IPS-18c (cell line): ENCODE measurements at regions not wholly inside any gene's neighbourhood (a gene's known extent, or its start where the extent isn't known, plus 50 kb on each side); places are given as distances from the start of the nearest gene placed in this dataset.

Source experiments
- H3K4me3 ChIP-seq: 2 replicates; pipeline ENCODE4 v1.7.0; 2013; ENCODE audit warnings: low read depth, mild to moderate bottlenecking, low read length, moderate library complexity; ENCODE audit not compliant: insufficient read depth
- H3K9me3 ChIP-seq: one replicate; pipeline ENCODE4 v1.6.1; 2013; ENCODE audit warnings: mild to moderate bottlenecking, low read length, moderate library complexity; ENCODE audit not compliant: control insufficient read depth, insufficient read depth

DNA sequence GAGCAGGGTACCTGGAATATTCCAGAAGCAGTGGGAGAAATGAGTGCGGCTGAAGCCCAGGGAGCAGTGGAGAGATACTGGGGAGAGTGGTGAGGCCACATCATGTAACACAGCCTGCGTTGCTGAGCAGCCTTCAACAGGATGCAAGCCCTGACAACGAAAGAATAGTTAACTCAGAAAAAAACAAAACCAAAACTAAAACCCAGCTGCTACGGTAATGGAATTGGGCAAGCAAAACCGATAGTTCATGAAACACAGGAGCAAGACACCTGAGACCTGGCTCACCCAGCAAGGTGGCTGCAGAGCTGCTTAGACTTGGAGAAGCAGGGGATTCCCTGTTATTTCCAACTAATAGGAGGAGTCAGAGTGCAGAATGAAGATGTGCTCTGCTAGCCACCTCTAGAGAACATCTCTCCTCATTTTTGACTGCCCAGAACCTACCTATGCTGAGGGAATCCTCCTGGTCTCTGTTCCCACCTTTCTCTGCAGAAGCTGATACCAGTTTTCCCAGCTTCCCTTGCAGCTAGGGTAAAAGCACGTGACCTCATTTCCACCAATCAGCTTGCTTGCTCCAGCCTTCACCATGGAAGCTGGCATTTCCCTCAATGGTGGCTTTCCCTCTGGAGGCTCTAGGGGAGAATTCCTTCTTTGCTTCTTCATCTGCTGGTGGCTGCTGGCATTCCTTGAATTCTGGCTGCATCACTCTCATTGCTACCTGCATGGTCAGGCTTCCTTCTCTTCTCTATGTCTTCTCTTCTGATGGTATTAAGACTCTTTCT lies 59.4 kb upstream of the XYLT1 start:
- no peak overlapping the region for H3K4me3 ChIP-seq

DNA sequence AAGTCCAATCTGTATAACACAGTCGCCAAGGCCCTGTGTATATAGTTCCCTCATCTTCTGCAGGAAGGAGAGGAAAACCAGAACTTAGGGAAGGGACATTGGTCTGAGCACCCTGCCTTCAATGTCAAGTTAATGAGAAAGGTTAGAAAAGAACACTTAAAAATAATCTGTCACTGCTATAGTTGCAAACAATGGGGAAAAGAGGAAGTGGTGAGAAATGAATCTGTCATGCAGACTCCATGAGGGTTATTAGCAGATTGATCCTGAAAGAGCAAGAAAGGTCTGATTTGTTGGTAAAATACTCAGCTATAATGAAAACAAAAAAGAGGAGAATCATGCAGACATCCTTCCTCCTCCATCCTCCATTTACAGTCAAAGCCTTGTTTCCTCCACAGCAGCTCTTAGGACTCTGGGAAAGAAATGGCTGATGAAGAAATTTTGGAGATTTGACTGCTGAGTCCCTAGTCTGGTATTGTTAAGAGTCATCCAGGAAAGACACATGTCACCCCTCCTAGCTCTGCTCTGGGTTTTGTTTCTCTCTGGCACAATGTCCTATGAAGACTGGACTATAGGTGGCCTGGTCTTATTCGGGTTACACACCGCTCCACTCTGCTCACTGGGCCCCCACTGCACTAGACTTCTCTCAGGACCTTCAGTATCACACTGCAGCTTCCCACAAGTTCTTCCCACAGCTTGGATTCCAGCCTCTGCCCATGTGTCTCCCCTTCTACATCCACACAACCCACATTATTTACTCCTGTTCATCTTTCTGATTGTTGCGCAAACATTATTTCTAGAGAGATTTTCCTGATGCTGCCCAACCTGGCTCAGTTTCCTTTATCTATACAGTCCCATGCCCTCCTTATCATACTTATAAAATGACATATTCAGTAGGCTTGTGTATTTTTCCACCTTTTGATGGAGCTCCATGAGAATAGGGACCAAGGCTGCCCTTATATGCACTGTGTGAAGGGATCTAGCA lies 56.5 kb upstream of the XYLT1 start:
- Histone ChIP-seq H3K9me3 (peaks cover 2% of the 10 kb centered on the region), H3K4me3 (no peak overlapping the region; the same call in 1 of the 2 replicates)

More for the DNA sequence above, 59.4 kb upstream of the XYLT1 start:
- H3K9me3 ChIP-seq: peaks cover 2% of the 10 kb centered on the region

GRCh38 chr16:17524656-17525055 lies 53.9 kb upstream of the XYLT1 start:
- Histone ChIP-seq H3K9me3 (no peaks in the 10 kb centered on the region), H3K4me3 (no peak overlapping the region)

- Histone ChIP-seq H3K4me3 (no peak overlapping the region), H3K9me3 (no peaks in the 10 kb centered on the region)
Observed at GRCh38 chr16:17520561-17520960, 49.8 kb upstream of the XYLT1 start.
